Stimulated activated CD8-positive, alpha-beta memory T cell treated with anti-CD3 and anti-CD28 coated beads, Interleukin-7, amount 100 ng/mL, for 24 hours (primary cell): ENCODE measurements at regions not wholly inside any gene's neighbourhood (a gene's known extent, or its start where the extent isn't known, plus 50 kb on each side); places are given as distances from the start of the nearest gene placed in this dataset.
"Not testable (repeated sequence)": the region's sequence is repeated elsewhere in the genome, so short reads cannot be mapped to it uniquely, and the experiment has no call there.

ENCODE experiments used
- DNase-seq: peaks from one replicate; pipeline ENCODE4 v3.0.0-alpha.2; 2020; ENCODE audit warnings: low read depth

GRCh38 chr2:132324005-132324404 lies 92.6 kb upstream of the GPR39 start:
- DNase-seq = not testable (repeated sequence)

GRCh38 chr2:132332345-132333033 lies 84.1 kb upstream of the GPR39 start:
- DNase-seq = not testable (repeated sequence)

- not testable (repeated sequence) for DNase-seq
Observed at GRCh38 chr2:132337135-132337534, 79.5 kb upstream of the GPR39 start.

- not testable (repeated sequence) for DNase-seq
Observed at GRCh38 chr2:132337844-132338243, 78.8 kb upstream of the GPR39 start.

- not testable (repeated sequence) for DNase-seq
Observed at GRCh38 chr2:132347041-132347780, 69.4 kb upstream of the GPR39 start.

- not testable (repeated sequence) for DNase-seq
Observed at GRCh38 chr2:132349092-132349687, 67.4 kb upstream of the GPR39 start.

- DNase-seq = not testable (repeated sequence)
Observed at GRCh38 chr2:132351668-132352067, 64.9 kb upstream of the GPR39 start.

- DNase-seq = not testable (repeated sequence)
Observed at GRCh38 chr2:132352481-132353001, 64.1 kb upstream of the GPR39 start.

GRCh38 chr2:132353380-132353779 lies 63.2 kb upstream of the GPR39 start:
- not testable (repeated sequence) for DNase-seq

GRCh38 chr2:132360964-132361363 lies 55.6 kb upstream of the GPR39 start:
- not testable (repeated sequence) for DNase-seq

- DNase-seq = not testable (repeated sequence)
Observed at GRCh38 chr2:132361498-132361897, 55.1 kb upstream of the GPR39 start.

- not testable (repeated sequence) for DNase-seq
Observed at GRCh38 chr2:132363352-132363751, 53.3 kb upstream of the GPR39 start.

- DNase-seq = not testable (repeated sequence)
Observed at GRCh38 chr2:132365963-132366362, 50.6 kb upstream of the GPR39 start.

GRCh38 chr2:132366421-132367180 lies 50.0 kb upstream of the GPR39 start:
- no peak for DNase-seq
